22Rv1 (cell line): ENCODE measurements at regions not wholly inside any gene's neighbourhood (a gene's known extent, or its start where the extent isn't known, plus 50 kb on each side); places are given as distances from the start of the nearest gene placed in this dataset.

ENCODE experiments used
- CTCF ChIP-seq: fragments of 450-650 bp; IDR thresholded peaks from 2 replicates; pipeline ENCODE4 v1.5.1; 2017; ENCODE audit warnings: mild to moderate bottlenecking
- ZFX ChIP-seq: fragments of 450-650 bp; IDR thresholded peaks from 2 replicates; pipeline ENCODE4 v1.6.1; 2017; ENCODE audit warnings: antibody characterized with exemption, borderline replicate concordance

- TF ChIP-seq CTCF = no peak
- no peak for TF ChIP-seq ZFX
Measured at GRCh38 chr15:70566989-70567388, 196.4 kb downstream of the UACA start.
